Stimulated activated naive CD4-positive, alpha-beta T cell (primary cell): ENCODE measurements at regions not wholly inside any gene's neighbourhood (a gene's known extent, or its start where the extent isn't known, plus 50 kb on each side); places are given as distances from the start of the nearest gene placed in this dataset.

Experiments
- DNase-seq, 6 experiments: peaks; one replicate each; lab custom pipeline; 2025; lab: John Stamatoyannopoulos, UW

GRCh38 chr3:44092497-44092896, 149.2 kb upstream of the TOPAZ1 start:
- DNase-seq = no peak

GRCh38 chr3:44093531-44093930, 148.2 kb upstream of the TOPAZ1 start:
- no peak for DNase-seq

GRCh38 chr3:44098656-44099415, 142.8 kb upstream of the TOPAZ1 start:
- no peak for DNase-seq

GRCh38 chr3:44099566-44100297, 142.0 kb upstream of the TOPAZ1 start:
- DNase-seq = no peak

- DNase-seq = no peak
These were observed 141.4 kb upstream of the TOPAZ1 start for GRCh38 chr3:44100298-44100695.

- no peak for DNase-seq
These were observed 137.6 kb upstream of the TOPAZ1 start for GRCh38 chr3:44104043-44104442.

GRCh38 chr3:44104668-44105321, 136.9 kb upstream of the TOPAZ1 start:
- DNase-seq = no peak

GRCh38 chr3:44105571-44105970, 136.1 kb upstream of the TOPAZ1 start:
- DNase-seq = no peak

GRCh38 chr3:44106756-44107155, 134.9 kb upstream of the TOPAZ1 start:
- no peak for DNase-seq

- no peak for DNase-seq
These were observed 133.2 kb upstream of the TOPAZ1 start for GRCh38 chr3:44108481-44108880.

- DNase-seq = no peak
These were observed 131.8 kb upstream of the TOPAZ1 start for GRCh38 chr3:44109771-44110361.

GRCh38 chr3:44110648-44111047, 131.0 kb upstream of the TOPAZ1 start:
- DNase-seq = no peak

- no peak for DNase-seq
These were observed 130.2 kb upstream of the TOPAZ1 start for GRCh38 chr3:44111482-44111881.

- peak in 2 of 6 experiments; percentile 8 to 9 for DNase-seq
These were observed 127.5 kb upstream of the TOPAZ1 start for GRCh38 chr3:44114142-44114541.

- DNase-seq = no peak
These were observed 124.4 kb upstream of the TOPAZ1 start for GRCh38 chr3:44117239-44117638.

GRCh38 chr3:44117736-44118135, 124.0 kb upstream of the TOPAZ1 start:
- DNase-seq = no peak

- no peak for DNase-seq
These were observed 120.7 kb upstream of the TOPAZ1 start for GRCh38 chr3:44120721-44121582.

GRCh38 chr3:44125246-44125645, 116.4 kb upstream of the TOPAZ1 start:
- DNase-seq = no peak

GRCh38 chr3:44125882-44126281, 115.8 kb upstream of the TOPAZ1 start:
- DNase-seq = no peak

GRCh38 chr3:44128057-44128775, 113.5 kb upstream of the TOPAZ1 start:
- DNase-seq = no peak

- DNase-seq = no peak
These were observed 111.4 kb upstream of the TOPAZ1 start for GRCh38 chr3:44130249-44130648.
